Activated T-cell treated with anti-CD3 and anti-CD28 coated beads for 1 hour (primary cell): ENCODE measurements at regions not wholly inside any gene's neighbourhood (a gene's known extent, or its start where the extent isn't known, plus 50 kb on each side); places are given as distances from the start of the nearest gene placed in this dataset.
"Not testable (repeated sequence)": the region's sequence is repeated elsewhere in the genome, so short reads cannot be mapped to it uniquely, and the experiment has no call there.

ENCODE experiments used
- DNase-seq: peaks from one replicate; pipeline ENCODE4 v3.0.0-alpha.2; 2020; ENCODE audit warnings: low read depth

DNA sequence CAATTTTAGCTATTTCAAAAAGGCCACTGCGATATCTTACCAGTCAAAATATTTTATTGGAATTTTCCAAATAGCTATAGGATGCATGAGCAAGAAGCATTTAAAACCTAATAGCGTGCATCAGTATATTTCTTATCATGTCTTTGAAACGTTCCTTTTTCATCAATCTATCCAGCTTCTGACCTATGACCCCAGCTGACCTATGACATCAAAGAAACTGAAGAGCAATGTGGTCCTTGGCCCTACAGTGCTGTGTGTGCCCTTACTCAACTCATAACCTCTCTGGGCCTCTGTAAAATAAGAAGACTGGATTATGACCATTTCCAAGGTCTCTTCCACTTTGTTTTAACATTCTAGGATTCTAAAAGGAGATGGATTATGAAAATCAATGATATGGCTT lies 118.2 kb downstream of the ZNF22 start:
- DNase-seq, result no peak

DNA sequence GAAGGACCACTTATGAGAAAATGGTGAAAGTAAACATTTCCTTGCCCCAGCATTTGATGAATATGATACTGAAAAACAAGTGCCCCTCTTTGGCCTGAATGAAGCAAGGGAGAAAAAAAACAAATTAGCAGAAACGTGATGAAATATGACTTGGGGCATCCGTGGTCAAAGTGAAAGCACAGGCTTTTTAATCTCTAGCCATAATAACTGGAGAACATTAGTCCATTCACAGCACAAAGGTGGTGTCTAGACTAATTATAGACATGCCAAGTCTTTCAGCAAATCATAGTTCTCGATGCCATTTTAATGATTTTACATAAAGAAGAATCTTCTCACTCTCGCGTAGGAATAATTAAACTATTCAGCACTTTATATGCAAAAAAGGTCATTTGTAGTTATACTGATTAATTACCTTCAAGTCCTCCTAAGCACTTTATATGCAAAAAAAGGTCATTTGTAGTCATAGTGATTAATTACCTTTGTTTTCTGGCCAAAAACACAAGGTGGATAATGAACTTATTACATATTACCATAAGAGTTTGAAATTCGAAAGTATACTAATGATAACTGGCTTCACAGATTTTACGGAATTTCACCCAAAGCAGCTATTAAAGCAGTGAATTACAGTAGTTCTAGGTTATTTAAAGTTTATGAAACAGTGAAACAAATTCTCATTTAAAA lies 121.6 kb downstream of the ZNF22 start:
- not testable (repeated sequence) for DNase-seq

DNA sequence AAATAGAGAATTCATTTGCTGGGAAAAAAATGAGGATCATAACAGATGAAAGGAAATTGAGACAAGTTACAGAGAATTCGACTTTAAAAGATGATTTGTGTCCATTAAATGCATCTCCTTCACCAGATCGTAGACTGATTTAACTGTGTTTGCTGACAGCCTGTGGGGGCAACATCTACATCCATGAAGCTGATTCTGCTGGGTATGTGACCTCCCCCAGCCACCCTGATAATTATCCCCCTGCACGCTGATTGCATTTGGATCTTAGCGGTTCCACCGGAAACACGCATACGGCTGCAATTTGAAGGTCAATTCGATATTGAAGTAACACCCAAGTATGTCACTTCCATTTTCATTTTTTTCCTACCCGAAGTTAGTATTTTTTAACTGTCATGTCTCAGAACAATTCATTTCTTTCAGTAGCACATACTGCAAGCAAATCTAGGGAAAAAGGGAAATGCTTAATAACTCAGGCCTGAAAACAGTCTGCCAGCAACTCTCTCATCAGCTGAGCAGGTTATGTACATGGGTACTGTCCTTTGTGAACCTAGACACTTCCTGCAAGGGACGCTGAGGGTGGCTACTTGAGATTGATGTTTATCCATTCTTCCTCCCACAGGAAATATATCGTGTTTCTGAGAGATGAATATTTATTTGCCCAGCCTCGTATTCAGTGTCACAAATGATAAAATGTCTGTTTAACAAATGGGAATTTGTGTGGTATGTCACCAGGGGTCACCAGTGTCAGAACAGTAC lies 134.9 kb downstream of the ZNF22 start:
- DNase-seq, result no peak

DNA sequence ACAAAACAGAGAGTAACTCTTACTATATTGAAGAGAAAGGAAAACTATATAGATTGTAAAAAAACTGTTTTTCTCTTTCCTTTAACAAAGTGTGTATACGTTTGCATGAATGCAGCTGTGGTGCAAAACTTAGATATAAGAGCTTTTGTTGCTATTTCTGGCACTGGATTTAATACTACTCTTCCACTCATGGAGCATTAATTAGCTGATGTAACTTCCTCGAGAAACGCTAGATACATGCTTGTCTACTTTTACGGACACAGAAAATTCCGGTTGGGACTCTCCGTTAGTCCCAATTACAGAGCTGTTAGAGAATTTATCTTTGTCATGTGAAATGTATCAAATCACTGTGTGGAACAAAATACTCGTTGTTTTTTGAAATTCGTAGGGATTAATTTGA lies 135.5 kb downstream of the ZNF22 start:
- DNase-seq, result no peak

DNA sequence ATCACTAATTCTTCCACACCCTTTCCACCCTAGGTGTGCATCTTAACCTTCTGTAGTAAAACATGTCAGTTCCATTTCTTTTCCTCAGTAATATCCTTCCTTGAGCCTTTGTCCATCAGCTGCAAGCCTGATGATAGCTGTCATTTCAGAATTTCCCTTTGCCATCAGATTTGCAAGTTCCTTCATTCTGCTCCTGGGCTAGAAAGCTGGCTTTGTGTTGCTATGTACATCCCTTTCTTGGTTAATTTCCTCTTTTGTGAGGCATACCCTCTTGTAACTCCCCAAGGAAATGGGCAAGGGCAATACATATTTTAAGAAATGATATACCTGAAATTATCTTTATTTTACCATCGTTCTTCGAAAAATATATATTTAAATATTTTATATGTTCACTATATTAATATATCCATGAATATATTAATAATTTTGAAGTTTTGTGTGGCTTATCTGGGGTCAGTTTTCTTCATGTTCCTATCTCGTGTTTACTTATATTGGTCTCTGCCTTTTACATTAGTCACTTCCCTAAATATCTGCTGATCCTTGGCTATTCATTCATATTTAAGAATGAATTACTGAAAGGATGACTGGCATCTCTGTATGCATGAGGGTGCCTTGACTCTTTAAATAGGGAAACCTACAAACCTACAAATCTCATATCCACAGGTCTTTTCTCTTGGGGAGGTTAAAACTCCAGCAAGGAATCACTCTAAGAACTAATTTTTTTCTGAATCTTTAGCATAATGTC lies 143.8 kb downstream of the ZNF22 start:
- no peak for DNase-seq

DNA sequence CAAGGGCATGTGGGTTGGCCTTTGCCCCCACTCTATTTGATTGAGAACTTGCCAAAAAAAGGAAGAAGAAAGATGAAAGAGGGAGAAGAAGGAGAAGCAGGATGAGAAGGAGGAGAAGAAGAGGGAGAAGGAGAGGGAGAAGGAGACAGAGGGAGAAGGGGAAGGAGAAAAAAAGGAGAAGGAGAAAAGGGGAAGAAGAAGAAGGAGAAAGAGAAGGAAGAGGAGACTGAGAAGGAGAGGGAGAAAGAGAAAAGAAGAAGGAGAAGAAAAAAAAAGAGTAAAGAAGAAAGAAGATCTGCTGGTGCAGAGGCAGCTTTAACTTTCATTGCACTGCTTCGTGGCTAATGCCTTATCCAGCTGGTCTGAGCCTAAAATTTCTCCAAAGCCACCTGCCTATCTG lies 144.4 kb downstream of the ZNF22 start:
- not testable (repeated sequence) for DNase-seq

DNA sequence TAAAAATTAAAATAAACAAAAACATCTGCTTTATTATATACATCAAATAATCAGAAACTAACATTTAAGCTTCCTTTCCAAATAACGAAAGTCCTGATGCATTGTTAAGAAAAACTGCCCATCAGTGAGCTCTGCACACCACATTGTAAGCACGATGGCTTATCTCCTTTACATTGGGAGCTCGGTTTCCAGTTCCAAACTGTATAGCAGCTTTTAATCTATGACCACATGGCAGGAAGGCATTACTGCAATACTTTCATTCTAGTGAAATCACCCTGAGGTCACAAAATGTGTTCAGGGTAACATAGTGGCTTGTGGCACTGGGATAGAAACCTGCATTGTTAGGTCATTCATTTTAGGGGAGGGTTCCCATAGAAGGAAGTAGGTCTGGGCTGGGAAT lies 146.3 kb downstream of the ZNF22 start:
- DNase-seq, result no peak

DNA sequence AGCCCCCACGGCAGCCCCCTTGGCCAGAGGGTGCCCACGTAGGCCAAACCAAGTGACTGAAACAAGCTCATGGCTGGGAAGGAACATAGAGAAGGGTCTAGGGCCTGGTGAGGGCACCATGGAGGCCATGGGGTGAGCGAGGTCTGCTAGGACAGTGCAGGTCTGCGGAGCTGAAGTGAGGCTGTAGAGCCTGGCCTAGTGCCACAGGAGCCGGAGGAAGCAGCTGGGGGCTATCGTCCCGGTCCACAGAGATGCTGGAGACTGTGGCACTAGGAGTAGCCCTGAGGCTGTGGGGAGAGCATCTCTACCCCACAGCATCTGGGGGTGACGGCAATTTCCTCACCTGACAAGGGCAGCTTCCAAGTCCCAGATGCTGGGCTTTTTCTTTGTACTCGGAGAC lies 150.3 kb downstream of the ZNF22 start:
- DNase-seq, result no peak

DNA sequence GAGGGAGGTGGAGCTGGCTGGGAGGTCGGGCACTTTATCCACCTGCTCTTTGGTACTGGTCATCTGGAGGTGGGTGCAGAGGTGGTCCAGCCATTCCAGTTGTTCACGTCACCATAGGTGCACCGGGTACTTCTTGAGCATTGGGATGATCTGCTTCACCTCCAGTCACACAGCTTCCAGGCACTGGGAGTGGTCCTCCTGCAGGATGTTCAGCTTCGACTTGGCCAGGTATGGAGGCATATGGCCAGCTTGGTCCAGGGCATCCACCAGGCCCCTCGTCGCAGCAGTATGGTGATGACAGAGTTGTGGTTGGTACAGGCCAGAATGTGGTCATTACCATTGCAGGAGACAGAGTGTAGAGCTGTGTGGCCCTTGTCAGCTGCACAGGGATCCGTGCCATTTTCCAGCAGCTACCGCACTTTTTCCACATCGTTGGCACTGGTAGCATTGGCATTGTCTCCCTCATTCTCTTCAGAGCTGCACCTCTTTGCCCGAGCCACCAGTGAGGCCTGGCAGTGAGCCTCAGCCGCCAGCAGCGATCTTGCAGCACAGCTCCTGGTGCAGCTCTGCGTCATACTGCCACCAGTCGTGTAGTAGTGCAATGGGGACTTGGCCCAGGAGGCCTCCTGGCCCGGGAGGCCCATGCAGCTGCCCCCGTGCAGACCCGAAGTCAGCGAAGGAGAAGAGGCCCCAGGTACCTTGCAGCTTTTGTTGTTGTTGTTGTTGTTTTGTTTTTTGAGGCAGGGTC lies 150.9 kb downstream of the ZNF22 start:
- DNase-seq, result no peak

DNA sequence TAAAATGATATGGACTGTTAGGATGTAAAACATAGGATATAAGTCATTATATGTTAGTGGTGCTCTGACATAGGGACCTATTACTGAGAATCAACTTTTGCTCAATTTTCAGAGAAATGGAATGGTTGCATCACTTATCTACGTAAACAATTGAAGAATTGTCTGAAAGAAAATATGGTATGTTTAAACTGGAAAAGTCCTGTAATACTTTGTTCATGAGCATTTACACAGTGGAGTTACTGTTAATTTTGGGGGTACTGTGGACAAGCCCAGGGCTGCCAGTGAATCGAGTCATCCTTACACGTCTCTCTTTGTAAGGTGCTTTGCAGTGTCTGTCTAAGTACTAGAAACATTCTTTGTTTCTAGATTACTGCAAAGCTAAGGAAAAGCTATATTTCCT lies 152.0 kb downstream of the ZNF22 start:
- no peak for DNase-seq

DNA sequence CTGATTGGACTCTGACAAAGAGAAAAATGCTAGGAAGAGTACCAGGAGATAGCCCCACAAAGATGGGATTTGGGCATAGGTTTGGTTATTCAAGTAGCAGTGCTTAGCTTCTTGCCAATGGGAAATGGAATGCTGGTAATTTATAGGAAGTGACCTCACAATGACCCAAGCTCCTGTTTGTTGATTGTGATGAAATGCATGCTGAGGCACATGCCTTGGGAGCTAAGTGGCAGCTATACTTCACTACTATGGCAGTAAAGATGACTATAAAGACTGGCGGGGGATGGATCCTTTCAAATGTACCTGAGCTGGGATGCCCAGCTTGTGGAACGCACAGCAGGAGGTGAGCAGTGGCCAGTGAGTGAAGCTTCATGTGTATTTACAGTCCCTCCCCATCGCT lies 153.8 kb downstream of the ZNF22 start:
- no peak for DNase-seq

DNA sequence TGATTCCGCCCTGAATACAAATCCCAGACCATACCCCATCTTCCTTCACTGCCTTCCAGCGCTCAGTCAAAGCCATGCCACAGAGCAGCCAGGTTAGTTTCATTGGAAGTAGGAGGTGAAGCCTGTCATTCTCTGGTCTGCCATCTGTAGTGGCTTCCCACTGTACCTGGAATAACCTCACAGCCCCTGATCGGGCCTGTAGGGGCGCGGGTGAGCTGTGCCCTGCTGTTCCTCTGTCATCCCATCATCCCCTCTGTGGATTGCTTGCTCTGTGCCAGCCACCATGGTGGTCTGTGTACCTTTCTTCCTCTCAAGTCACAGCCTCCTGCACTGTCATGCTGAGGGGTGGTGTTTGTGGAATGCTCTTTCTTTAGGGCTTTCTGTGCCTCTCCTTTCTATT lies 155.1 kb downstream of the ZNF22 start:
- no peak for DNase-seq

DNA sequence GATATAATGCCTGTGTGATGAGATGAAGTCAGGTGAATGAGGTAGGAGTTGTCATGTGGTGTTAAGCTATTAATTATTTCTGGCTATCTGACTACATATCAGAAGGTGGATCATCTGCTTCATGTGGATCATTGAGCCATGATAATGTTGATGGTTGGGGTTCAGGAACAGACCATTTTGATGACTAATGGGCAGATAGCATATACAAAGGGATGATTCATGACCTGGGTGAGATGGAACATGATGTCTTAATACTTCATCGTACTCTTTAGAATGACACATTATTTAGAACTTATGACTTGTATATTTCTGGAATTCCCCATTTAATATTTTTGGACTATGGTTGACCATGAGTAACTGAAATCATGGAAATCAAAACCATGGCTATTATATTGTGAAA lies 155.1 kb downstream of the OR13A1 start:
- no peak for DNase-seq

DNA sequence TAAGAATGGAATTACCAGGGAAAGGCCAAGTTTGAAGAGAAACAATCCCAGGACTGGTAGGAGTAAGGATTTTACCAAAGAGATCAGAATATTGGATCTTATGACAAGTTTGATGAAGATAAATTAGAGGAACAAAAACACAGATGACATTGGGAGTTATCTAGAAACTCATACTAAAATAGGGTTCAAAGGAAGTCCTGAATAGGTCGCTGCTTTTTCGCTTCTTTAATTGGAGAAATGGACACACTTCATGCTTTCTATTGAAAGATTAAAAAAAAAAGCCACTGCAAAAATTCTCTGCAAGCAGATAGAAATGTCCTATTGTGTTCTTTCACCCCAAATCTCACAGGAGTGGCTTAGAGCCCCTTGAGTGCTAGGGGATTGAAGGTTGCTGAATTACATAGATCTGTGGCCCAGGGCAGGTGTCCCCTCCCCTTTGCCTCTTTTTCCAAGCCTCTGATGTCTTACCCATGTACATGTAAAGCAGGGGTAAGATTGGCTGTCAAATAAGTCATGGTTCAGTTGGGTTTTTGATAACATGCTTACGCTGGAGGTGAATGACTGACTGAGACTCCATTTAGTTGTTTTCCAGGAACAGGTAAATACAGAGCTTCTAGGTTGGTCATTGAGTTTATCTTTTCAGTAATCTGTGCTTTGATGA lies 152.0 kb downstream of the OR13A1 start:
- no peak for DNase-seq

DNA sequence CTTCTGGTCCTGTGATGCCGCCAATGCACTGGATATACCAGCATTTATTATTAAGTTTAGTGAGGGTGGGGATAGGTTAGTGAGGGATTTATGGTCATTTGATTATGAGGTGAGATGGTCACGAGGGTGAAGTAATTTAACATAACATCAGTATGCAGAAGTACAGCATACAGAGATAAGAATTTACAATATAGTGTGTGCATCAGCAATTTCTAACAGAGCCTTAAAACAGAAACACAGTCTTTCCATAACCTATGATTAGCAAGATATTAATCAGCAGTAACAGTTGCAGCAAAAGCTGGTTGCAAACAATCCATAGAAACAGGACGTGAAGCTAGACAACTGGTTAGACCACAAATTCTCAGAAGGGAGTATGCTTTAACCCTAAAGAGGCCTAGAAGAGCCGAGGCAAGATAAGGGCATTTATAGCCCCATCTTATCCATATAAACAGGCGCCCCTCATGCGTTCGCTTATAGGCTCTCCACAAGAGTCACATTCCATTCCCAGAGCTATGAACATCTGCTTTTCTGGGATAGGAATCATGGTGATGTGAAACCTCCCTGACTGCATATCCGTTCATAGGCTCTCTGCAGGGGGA lies 139.8 kb downstream of the OR13A1 start:
- not testable (repeated sequence) for DNase-seq

DNA sequence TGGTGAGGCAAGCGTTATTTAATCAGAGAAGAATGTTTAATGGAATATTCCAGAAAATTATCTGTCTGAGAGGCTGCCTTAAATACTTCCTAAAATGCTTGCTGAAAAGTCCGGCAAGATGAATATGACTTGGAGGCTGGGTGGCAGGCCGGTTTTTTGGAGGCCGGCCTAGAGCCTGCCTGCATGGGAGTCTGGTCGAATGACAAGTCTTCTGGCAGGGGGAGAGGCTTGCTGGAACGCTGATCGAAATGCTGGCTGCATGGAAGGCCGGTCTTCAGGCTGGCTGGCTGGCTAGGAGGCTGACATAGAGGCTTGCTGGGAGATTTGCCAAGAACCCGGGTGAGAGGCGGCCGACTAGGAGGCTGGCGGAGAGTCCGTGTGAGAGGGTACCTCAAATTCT lies 135.7 kb downstream of the OR13A1 start:
- no peak for DNase-seq

DNA sequence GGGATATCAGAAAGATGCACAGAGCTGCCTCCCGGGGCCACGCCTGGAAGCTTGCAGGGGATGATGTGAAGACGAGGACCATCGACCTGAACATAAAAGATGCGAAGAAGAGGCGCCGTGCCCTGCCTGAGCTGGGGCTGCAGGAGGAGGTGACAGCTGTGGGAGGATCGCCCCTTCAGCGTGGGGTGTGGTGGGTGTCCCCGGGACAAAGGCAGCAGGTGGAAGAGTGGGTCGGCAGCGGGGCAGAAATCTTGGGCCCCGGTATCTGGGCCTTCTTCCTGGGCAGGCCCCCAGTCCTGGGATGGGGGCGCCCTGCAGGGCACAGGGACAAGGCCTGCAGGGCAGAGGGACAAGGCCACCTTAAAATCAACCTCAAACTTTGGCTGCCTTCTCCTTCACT lies 134.9 kb downstream of the OR13A1 start:
- no peak for DNase-seq

DNA sequence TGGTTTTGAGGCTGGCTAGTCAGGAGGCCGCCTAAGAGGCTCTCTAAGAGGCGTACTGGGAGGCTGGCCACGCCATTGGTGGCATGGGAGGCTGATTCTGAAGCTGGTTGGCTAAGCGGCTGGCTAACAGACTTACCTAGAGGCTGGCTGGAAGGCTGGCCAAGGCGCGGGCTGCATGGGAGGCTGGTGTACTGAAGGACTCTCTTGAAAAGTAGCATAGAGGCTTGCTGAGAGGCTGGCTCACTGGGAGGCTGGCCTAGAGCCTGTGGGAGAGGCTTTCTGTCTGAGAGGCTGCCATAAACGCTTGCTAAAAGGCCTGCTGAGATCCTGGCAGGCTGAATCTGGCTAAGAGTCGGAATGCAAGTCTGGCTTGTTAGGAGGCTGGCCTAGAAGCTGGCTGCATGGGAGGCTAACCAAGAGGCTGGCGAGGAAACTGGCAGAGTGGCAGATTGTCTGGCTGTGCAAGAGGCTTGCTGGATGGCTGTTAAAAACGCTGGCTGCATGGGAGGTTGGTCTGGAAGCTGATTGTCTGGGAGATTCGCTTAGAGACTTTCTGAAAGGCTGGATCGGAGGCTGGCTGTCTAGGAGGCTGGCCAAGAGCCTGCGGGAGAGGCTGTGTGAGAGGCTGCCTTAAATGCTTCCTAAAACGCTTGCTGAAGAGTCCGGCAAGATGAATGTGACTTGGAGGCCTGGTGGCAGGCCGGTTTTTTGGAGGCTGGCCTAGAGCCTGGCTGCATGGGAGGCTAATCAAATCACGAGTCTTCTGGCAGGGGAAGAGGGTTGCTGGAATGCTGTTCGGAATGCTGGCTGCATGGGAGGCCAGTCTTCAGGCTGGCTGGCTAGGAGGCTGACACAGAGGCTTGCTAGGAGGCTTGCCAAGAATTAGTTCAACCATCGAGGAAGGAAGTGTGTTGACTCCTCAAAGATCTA lies 134.2 kb downstream of the OR13A1 start:
- DNase-seq, result no peak

DNA sequence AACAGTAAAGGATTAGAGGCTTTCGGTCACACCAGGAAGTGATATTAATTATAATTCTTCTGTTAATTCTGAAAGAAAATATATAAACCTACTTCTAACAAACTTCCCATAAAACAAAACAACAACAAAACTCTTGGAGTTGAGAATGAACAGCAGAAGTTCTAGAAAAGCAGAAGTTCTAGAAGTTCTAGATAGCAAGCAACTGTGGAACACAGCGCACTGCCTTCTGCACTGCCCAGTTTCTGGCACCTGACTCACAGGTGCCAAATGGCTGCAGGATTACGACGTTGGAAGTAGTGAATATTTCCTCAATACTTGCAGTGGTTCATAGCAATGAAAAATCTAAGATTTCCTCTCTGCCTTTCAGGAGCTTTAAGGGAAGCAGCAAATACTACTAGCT lies 132.2 kb downstream of the OR13A1 start:
- no peak for DNase-seq

DNA sequence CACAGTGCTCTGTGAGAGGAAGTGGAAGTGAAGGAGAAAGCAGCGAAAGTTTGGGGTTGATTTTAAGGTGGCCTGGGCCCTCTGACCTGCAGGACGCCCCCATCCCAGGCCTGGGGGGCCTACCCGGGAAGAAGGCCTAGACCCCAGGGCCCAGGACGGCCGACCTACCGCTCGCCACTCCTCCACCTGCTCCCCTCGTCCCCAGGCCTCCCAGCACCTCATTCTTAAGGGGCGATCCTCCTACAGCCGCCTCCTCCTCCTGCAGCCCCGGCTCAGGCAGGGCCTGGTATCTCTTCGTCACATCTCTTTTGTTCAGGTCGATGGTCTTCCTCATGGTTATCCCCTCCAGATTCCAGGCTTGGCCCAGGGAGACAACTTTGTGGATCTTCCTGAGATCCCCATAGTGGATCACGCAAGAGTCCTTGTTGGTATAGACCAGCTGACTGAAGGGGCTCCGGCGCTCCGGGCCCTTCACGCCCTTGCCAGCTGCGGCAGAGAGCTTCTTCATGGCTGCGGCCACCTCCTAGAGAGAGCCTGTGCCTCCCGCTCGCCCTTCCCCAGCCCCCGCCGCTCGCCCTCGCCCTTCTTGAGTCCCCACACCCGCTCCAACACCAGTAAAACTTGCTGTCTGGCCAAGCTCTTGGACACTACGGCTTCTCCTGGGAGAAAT lies 117.5 kb downstream of the OR13A1 start:
- DNase-seq, result no peak
